ENCODE measurements at regions not wholly inside any gene's neighbourhood (a gene's known extent, or its start where the extent isn't known, plus 50 kb on each side); places are given as distances from the start of the nearest gene placed in this dataset.

- H3K27ac ChIP-seq = no peak overlapping the region
- TF ChIP-seq CTCF (IDR thresholded peaks at IDR 0.05) (no peak), ZFX (IDR thresholded peaks at IDR 0.05; ENCODE audit: borderline replicate concordance) (no peak)
Observed at GRCh38 chr18:68455229-68455603, 259.7 kb downstream of the TMX3 start.

DNA sequence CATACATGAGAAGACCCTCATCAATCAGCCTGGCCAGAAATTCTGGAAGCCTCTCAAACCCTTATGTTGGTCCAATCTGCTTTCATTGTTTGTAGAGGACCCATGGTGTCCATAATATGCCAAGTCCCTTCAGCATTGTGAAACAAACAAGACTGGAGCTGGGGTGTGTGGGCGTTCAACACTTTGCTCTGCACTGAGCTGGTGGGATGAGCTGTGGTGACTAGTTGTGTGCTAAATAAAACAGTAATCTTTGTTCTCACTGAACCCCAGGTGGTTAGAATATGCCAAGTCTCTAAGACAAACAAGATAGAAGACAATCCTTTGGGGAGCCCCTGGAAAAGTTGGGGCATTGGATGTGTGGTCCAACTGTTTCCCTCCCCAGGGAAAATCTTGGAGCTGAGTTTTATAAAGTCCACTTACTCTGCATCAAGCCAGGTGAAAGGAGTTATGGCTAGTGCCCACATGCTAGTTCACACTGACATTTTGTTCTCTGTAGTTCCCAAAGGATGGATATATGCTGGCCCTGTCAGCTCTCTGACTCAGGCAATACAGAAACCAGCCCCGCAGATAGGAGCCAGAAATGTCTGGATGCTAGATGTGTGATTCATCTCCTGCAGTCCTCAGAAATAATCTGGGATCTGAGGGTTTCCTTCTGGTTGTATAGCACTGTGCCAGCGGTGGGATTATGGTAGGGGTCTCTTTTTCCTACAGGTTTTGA lies 260.2 kb downstream of the TMX3 start:
- H3K27ac ChIP-seq = no peak overlapping the region
- no peak for TF ChIP-seq CTCF (IDR thresholded peaks at IDR 0.05)
- TF ChIP-seq ZFX (IDR thresholded peaks at IDR 0.05; ENCODE audit: borderline replicate concordance) = no peak

DNA sequence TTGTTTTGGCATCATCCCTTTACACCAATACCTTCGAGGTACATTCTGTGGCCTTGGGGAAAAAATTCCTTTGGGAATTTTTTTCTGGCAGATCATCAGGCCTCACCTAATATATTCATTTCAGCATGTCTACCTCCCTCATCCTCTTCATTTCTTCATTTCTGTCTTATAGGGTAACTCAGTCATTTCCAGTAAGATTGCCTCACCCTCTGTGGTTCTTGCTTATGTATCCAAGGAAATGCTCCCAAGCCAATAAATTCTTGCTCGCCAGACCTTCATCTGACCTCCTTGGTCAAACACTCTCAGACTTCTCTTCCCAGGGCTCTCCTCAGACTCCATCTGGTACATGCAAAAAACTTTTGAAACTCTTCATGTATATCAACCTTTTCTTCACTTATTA lies 265.6 kb downstream of the TMX3 start:
- no peak overlapping the region for H3K27ac ChIP-seq

DNA sequence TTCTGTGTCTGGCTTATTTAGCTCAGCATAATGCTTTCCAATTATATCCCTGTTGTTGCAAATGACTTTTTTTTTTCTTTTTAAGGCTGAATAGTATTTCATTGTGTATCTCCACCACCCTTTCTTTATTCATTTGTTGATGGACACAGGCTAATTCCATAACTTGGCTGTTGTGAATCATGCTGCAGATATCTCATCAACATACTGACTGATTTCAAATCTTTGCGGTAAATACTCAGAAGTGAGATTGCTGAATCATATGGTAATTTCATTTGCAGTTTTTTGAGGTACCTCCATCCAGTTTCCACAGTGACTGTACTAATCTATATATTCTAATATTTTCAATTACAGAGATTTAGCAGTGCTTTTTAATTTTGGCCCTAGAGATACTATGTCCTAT lies 266.2 kb downstream of the TMX3 start:
- H3K27ac ChIP-seq = no peak overlapping the region
- TF ChIP-seq ZFX (IDR thresholded peaks at IDR 0.05; ENCODE audit: borderline replicate concordance) (no peak), CTCF (IDR thresholded peaks at IDR 0.05) (no peak)

More for the DNA sequence above, 265.6 kb downstream of the TMX3 start:
- TF ChIP-seq ZFX (IDR thresholded peaks at IDR 0.05; ENCODE audit: borderline replicate concordance) (no peak), CTCF (IDR thresholded peaks at IDR 0.05) (no peak)

- no peak for TF ChIP-seq CTCF (IDR thresholded peaks at IDR 0.05)
- TF ChIP-seq ZFX (IDR thresholded peaks at IDR 0.05; ENCODE audit: borderline replicate concordance) = no peak
- no peak overlapping the region for H3K27ac ChIP-seq
Observed at GRCh38 chr18:68447286-68447685, 267.6 kb downstream of the TMX3 start.

- H3K27ac ChIP-seq = no peak overlapping the region
- no peak for TF ChIP-seq ZFX (IDR thresholded peaks at IDR 0.05; ENCODE audit: borderline replicate concordance)
- TF ChIP-seq CTCF (IDR thresholded peaks at IDR 0.05) = no peak
Observed at GRCh38 chr18:68445668-68446426, 269.1 kb downstream of the TMX3 start.

GRCh38 chr18:68445136-68445535 lies 269.8 kb downstream of the TMX3 start:
- TF ChIP-seq CTCF (IDR thresholded peaks at IDR 0.05) = no peak
- no peak for TF ChIP-seq ZFX (IDR thresholded peaks at IDR 0.05; ENCODE audit: borderline replicate concordance)
- H3K27ac ChIP-seq = no peak overlapping the region
